Ammon's horn (tissue), 1 donor: ENCODE measurements at regions not wholly inside any gene's neighbourhood (a gene's known extent, or its start where the extent isn't known, plus 50 kb on each side); places are given as distances from the start of the nearest gene placed in this dataset.

ENCODE experiments used
- DNase-seq: peaks from one replicate; pipeline ENCODE4 v3.0.0-alpha.2; 2016; ENCODE audit warnings: low spot score

DNA sequence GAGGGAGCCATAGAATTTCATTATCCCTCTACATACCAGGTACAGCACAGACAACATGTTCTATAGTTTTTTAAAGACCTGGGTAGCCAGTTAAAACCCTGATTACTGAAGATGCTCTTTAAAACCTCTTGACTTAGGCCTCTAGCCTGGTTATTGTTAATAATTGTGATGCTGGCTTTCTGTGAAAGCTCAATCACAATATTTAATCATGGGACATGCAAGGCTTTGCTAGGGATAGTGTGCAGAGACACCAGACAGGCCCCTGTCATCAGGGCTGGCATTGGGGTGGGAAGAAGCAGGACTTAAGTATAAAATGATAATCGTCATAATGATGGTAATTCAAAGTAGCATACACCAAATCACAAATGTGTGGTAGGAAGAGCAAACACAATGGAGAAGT lies 274.4 kb downstream of the PTBP2 start:
- no peak for DNase-seq

DNA sequence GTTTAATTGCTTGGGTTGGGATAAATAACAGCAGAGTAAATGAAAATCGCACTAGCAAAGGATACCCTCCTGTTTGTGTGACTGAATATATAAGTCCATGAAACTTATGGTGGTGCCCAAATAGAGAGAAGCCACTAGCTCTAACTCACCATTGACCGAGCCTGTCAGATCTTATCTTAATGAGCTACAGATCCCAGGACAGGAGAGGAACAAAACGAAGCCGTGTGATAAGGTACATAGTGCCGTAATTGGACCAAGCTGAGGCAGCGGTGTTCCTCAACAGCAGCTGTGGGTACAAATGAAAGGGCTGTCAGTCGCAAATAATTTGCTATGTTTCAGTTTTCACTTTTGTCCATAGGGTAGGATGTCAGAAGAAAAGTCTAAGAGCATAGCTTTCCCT lies 276.1 kb downstream of the PTBP2 start:
- no peak for DNase-seq

DNA sequence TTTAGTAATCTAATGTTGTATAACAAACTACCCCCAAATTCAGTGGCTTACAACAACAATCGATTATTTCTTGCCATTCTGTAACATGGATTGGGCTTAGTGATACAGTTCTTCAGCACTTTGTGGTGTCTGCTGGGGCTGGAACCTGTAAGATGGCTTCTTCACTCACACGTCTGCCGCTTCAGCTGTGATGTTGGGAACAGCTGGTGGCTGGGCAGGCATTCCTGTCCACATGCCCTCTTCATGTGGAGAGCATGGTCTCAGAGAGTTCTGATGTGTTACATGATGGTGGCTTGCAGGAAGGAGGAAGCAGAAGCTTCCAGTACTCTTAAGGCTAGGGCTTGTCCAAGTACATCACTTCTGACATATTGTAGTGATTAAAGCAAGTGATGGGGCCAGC lies 276.9 kb downstream of the PTBP2 start:
- DNase-seq, result no peak

DNA sequence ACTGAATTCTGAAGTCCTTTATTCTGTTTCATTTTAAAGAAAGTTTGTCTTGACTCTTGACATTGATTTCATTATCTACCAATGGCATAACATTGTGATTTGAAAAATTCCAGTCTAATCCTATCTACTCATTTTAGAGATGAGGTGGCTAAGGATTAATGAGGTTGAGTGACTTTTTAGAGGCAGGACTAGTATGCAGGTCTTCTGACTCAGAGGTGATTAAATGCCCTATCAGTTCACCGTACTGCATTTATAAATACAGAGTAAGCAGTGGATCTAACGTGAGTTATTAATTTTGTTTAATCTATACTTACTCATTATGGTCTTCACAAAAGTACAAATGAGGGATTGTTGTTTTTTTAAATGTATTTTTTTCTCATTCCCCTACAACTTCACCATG lies 277.6 kb downstream of the PTBP2 start:
- no peak for DNase-seq

DNA sequence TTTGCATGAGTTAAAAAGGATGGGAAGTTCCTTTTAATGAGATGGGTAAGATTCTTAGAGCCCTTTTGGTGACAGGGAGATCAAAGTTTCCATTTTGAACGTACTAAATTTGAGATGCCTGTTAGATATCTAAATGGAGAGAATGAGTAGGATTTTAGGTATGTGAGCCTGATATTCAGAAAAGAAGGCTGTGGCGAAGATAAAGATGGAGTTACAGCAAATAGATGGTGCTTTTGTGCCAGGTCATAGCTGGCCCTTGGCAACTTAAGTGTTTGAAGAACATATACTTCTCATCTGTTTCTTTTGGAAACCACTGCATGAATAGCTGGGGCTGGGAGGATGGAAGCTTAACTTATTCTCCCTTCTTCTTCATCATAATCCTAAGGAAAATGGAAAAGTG lies 282.5 kb downstream of the PTBP2 start:
- DNase-seq, result no peak

DNA sequence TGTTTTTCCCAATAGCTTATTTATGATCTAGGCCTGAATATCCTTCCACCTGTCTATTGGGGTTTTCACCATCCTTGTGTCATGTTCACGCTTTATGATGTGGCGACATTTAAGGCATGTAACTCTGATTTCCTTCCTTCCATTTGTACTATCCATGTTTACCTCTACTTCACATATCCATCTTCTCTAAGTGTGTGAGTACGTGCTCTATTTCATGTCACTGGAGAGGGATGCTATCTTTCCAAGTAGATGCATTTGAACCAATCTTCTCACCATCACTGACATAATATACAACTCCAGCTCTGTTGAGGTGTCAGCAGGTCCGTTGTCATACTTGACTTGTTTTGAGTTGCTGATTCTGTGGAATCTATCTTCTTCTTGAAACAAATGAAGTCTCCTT lies 283.2 kb downstream of the PTBP2 start:
- DNase-seq, result no peak

DNA sequence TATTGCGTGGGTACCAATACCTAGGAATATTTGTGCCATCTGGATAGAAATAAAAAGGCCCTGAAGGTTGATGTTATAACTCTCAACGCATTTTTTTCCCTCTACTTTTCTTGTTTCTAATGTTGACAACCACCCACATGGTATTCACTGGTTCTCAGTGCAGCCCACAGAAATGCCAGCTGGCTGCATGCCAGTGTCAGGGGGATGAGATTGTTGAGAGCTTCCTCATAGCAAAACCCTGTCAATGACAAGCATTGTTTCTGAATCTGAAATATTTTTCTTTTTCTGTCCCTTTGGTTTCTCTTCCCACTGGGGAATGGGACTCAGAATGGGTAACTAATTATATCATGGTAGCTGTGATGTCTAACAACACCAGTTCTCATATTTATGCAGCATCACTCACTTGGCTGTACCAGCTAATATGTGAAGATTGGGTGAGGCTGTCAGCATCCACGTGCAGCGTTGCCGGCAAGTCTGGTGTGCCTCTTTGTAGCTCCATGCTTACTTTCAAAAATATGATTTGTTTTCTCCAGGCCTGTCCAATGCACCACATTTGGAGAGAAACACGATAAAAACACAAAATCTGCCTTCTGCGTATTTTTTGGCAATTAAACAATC lies 284.6 kb downstream of the PTBP2 start:
- peak; percentile 78 for DNase-seq

DNA sequence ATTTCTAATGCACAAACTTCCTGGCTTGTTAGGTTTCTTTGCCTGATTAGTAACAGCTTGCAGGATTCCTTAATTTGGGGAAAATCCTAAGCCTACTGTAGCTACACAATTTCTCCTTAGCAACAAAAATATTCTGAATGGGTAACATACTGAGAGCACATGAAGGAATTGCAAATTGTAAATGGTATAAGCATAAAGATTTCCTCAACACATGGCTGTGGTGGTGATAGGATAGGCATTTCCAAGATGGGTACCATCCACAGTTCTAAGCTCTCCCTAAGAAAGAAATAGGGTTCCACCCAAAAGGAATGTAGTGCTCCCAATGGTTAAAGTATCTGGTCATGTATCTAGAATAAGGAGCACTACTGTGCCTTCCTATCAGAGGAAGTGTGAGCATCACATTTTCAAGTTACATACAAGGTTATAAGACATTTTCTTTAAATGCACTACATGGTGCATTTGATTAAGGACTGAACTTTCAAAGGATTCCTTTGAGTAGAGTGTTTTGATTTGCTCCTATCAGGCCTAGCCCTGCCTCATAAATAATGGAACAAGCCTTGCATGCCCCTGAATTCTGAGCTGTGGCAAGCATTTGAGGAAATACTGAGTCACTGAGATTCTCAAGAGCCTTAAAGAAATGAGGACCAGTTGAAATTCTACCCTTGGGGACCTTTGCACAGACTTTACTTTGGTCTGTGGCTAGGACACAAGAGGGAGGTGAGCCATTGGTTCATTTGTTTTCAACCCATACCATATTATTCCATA lies 286.4 kb downstream of the PTBP2 start:
- no peak for DNase-seq

DNA sequence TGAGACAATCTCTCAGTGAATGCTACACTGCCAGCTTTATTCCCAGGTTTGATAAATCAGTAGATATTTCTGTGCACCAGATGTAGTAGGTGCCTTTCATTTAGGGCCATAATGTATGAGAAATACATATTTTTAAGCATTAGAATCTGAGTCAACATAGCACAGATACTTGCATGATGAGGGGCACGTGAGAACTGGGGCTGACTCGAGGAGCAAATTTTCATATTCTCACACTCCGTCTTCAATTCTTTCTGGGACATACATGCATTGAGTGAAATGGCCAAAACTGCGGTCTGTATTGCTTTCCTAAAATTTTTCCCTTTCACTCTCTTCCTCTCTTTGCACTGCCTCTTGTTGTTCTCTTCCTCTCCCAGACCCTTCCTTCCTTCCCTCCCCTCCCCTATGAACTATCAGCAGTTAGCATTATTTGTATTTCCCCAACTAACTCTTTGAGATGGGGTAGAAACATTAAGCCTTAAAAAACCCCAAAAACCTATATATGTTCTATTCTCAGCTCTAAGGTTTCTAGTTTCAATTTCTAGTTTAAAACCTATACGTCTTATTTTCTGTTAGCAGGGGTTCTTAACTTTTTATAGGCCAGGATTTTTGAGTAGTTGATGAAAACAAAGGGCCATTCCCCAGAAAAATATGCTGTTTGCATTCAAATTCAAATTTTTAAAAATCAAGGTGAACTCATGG lies 289.1 kb downstream of the PTBP2 start:
- no peak for DNase-seq

DNA sequence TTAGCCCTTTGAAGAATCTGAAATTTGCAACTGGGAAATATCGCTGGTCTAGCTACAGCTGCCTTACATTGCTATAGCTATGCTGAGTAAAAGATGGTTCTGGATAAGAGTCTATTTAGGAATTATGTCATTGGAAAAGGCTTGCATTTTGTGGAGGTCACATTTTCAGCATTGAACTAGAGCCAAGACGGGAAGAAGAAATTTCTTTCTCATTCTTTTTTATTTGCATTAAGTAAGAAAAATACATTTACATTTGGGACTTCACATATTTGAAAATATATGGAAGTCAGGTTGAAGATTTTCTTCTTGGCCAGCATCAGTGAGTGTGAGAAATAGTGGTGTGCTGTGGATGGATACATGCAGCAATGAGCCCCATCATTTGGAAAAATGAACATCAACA lies 291.6 kb downstream of the PTBP2 start:
- no peak for DNase-seq

DNA sequence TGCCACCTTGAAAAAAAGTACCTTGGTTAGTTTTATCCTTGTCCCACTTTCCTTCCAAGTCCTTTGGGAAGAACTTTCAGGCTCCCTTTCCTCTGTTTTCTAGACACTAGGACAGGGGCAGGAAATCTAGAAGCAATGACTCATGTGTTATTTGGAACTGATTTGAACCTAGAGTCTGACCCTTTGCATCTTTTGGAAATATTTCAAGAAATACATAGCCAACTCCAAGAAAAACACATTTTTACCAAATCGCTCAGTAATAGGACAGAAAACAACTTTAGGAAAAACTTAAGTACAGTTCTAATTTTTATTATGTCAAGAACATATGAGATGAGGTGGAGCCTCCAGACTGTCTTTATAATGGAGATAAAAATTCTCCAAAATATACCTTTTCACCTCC lies 292.4 kb downstream of the PTBP2 start:
- no peak for DNase-seq

DNA sequence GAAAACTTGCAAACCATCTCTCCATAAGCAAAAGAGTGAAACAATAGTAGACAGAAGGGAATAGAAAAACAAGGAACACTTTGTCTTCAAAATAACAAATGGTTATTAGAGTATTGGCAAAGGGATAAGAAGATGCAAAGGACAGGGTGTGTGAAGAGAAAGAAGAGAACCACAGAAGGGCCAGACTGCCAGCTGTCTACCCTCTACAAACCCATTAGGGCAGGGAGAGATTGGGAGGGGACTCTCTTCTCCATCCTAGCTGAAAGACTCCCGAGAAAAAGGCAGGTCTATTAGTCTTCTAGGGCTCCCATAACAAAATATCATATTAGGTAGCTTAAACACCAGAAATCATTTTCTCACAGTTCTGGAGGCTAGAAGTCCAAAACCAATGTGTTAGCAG lies 292.8 kb downstream of the PTBP2 start:
- no peak for DNase-seq

DNA sequence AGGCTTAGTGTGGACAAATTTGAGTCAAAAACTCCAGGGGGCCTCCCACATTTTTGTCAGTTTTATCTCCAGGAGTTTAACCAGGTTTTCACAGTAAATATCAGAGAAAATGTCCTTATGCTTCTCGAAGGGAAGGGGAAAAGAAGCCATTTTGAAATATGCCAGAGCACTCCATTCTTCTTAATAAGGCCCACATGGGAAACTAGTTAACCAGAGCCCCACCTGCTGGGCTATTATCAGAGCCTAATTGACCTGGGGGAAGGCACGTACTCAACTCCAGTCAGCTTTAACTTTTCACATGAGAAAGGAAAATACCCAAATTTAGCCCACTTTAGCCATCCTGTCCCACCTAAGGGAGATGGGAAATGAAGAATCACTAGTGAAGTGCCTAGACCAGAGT lies 296.3 kb downstream of the PTBP2 start:
- no peak for DNase-seq
